GM18867 (cell line): ENCODE measurements at regions not wholly inside any gene's neighbourhood (a gene's known extent, or its start where the extent isn't known, plus 50 kb on each side); places are given as distances from the start of the nearest gene placed in this dataset.
"Not testable (repeated sequence)": the region's sequence is repeated elsewhere in the genome, so short reads cannot be mapped to it uniquely, and the experiment has no call there.

Experiments used
- ATAC-seq: cut with Tn5 transposase; IDR thresholded peaks from one replicate; pipeline ENCODE4 v1.9.1; 2021; ENCODE audit warnings: mild to moderate bottlenecking, moderate library complexity; ENCODE audit not compliant: unreplicated experiment

DNA sequence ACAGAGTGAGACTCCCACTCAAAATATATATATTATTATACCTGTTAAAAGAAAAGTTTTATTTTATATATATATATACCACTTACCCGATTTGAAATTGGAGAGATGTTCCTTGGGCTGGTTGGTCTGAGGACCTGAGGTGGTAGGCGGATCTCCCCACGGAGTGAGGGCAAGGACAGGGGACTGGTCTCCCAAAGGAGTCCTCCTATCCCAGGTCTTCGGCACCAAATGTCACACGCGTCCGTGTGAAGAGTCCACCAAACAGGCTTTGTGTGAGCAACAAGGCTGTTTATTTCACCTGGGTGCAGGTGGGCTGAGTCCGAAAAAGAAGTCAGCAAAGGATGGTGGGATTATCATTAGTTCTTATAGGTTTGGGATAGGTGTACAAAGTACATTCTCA, 228.2 kb downstream of the COPRS start:
- ATAC-seq = not testable (repeated sequence)

DNA sequence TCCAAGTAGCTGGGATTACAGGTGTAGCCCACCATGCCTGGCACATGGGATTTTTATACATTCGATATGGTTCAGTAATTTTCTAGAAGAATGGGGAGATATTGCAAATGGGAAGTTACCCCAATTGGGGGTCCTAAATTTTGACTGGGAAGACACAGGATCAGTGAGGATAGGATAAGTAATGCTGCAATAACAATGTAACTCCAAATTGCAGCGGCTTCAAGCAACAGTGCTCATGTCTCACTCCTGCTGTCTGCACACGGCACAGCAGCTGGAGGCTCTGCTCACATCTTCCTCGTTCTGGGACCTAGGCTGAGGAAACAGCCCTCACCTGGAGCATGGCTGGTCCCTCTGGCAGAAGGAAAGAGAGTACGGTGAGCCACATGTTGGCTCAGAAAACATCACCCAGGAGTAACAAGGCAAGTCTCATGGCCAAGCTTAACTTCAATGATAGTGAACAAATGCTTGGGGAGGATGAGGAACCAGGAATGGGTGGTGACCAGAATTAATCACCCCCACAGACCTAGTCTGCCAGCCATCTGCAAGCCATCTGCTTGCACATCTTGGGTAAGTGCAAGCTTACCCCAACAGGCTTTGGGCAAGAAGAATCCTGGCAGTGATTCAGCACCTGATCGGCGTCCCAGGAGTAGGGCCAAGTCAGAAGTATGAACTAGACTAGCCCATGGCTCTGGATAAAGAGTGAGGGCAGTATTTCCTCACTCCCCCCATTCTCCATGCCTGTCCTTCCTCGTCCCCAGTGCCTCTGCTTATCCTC, 229.2 kb downstream of the COPRS start:
- no peak for ATAC-seq

GRCh38 chr17:31627960-31628359, 231.1 kb downstream of the COPRS start:
- no peak for ATAC-seq

DNA sequence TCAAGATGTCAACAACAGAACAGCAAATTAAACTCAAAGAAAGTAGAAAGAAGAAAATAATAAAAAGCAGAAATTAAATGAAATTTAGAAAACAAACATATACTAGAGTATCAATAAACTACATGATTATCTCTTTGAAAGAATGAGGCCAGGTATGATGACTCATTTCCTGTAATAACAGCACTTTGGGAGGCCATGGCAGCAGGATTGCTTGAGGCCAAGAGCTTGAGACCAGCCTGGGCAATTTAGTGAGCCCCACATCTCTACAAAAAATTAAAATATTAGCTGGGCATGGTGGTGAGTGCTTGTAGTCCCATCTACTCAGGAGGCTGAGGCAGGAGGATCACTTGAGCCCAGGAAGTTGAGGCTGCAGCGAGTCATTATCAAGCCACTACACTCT, 232.5 kb downstream of the RAB11FIP4 start:
- ATAC-seq = no peak

DNA sequence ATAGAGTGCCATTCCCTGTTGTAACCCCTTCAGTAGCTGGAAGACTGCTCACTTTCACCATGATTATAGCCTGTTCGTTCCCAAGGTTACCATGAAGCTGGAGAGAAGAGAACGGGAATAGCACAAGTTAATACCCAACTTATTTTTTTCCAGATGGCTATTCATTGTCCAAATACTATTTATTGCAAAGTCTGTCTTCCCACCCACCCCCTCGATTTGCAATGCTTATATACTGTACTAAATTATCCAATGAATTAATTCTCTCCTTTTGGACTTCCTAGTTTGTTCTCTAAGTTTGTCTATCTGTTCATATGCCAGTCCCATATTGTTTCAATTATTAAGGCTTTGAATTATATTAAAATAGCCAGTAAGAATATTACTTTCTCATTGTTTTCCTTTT, 231.0 kb downstream of the RAB11FIP4 start:
- no peak for ATAC-seq

DNA sequence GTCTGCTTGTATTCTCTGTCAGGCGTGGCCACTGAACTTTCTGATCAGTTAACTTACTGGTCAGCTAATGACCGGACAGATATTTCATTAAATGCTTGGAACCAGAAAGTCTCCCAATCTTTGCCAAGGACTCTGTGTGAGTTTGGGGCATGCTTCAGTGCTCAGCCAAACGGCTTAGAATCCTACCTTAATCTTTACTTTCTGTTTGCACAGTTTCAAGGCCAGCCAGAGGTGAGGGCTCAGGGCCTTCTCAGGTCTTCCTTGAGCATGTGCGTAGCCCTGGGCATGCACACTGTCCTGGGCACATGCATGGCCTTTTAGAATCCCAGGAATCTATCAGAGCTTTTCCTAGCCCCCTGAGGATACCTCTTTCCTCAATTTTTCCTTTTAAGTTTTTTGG, 230.1 kb downstream of the RAB11FIP4 start:
- no peak for ATAC-seq

DNA sequence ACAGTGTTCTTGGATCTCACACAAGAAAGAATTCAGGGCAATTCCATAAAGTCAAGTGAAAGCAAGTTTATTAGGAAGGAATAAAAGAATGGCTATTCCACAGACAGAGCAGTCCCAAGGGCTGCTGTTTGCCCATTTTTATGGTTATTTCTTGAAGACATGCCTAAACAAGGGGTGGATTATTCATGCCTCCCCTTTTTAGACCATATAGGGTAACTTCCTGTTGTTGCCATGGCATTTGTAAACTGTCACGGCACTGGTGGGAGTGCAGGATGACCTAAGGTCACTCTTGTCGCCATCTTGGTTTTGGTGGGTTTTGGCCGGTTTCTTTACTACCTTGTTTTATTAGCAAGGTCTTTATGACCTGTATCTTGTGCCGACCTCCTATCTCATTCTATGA, 219.6 kb downstream of the RAB11FIP4 start:
- not testable (repeated sequence) for ATAC-seq

DNA sequence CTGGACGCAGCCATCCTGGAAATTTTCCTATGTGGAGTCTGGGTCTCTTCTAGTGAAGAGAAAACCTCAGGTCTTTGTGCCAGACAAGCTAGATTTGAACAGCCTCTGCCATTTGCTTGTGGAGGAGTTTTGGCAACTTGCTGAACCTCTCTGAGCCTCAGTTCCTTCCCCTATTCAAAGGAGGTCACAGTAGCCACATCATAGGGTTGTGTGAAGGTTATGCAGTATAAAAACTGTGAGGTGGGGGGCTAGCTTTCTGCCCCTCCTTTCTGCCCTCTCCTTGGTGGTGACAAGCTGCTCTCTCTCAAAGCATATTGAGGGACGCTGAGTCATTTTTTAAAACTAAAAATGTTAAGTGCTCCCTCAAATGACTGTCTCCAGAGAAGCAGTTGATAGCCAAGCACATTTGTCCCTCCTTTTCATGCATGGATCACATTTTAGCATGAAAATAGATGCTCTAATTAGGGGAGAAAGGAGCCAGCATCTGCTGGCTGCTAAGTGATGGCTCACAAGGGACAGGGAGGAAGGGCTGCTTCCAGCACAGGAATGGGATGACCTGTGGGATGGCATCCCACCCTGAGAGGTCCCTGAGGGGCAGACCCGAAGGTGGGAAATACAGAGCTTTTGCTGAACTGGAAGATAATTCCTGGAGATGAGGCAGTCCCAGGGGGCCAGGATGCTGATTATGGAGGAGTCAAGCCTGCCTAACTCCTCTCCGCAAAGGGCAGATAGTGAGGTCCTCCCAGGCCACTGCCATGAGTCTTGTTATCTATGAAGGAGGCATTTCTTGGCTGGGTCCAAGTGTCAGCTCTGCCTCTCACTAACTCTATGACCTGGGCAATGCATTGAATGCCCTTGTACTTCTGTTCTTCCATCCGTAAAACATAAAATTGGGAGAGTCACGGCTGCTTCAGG, 218.8 kb downstream of the RAB11FIP4 start:
- no peak for ATAC-seq

- ATAC-seq = no peak
Measured at GRCh38 chr17:31609331-31609730, 217.9 kb downstream of the RAB11FIP4 start.

GRCh38 chr17:31608659-31609254, 217.3 kb downstream of the RAB11FIP4 start:
- no peak for ATAC-seq

DNA sequence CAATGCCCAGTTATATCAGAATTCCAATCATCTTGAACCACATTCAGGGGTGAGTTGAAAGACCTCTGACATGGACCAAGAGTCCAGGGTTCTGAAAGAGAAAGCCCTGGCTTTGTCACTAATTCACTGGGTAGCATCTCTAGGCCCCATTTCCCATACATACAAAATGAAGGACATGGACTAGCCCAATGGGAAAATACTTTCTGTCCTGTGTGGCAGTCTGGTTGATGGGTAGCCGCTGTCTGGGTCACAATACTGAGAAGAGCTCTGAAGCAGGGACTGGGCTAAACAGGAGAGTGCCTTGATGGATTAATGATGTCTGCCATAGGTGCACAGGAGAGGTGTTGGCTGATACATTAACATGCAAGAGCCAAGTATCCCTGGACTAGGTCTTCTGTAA, 214.3 kb downstream of the RAB11FIP4 start:
- ATAC-seq = no peak

DNA sequence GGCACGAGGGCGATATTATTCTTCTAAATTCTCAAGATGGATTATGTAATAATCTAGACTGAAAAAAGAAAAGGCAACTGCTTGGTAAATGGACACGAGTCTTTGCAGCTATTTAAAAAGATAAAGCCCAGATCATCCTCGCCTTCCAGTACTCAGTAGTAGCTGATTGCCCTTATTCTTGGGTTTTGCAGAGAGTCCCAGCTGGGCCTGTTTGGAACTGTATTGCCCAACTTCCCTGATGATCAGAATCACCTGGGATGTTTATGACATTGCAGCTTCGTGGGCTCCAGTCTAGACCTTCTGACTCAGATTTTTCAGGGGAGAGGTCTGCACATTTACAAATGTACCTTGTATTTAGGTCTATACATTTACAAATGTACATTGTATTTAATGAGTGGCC, 213.5 kb downstream of the RAB11FIP4 start:
- no peak for ATAC-seq

GRCh38 chr17:31600144-31600543, 208.7 kb downstream of the RAB11FIP4 start:
- ATAC-seq = not testable (repeated sequence)

DNA sequence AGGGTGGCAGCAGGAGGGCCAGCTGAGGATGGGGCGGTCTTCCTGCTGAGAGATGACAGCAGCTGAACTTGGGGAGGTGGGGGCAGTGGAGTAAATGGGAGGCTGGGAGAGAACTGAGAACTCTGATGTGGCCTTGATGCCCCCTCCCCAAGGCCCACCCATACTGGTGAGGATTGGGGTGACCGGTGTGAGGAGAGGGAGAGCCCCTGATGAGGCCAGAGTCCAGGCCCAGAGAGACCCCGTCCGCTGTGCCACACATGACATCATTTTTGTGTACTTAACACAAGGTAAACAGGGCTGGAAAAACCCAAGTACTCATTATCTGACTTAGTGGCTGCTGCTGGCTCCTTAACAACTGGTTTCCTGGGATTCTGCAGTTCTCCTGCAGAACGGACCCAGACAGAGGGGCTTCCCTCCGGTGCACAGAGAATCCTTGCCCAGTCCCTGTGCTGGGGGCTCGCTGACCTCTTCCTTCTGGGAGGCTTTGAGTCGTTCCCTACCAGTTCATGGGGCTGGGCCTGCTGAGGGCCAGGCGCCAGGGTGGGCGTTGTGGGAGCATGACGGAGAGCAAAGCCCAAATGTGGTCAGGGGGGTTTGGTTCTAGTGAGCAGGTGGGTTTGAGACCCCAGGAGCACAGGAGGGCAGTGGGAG, 207.6 kb downstream of the RAB11FIP4 start:
- ATAC-seq = no peak

- ATAC-seq = no peak
Measured at GRCh38 chr17:31598399-31598782, 206.9 kb downstream of the RAB11FIP4 start.

- no peak for ATAC-seq
Measured at GRCh38 chr17:31597646-31598398, 206.3 kb downstream of the RAB11FIP4 start.

- ATAC-seq = peak; percentile 58
Measured at GRCh38 chr17:31596382-31597323, 205.2 kb downstream of the RAB11FIP4 start.

GRCh38 chr17:31595666-31596381, 204.3 kb downstream of the RAB11FIP4 start:
- no peak for ATAC-seq

GRCh38 chr17:31595076-31595475, 203.6 kb downstream of the RAB11FIP4 start:
- ATAC-seq = no peak
